GM12878 (cell line): ENCODE measurements at regions not wholly inside any gene's neighbourhood (a gene's known extent, or its start where the extent isn't known, plus 50 kb on each side); places are given as distances from the start of the nearest gene placed in this dataset.

Source experiments
- ATAC-seq: fragments of 200-7000 bp; cut with Tn5 transposase; 3 replicates; pipeline ENCODE4 v1.9.1; 2020; ENCODE audit warnings: mild to moderate bottlenecking, moderate library complexity
- BruUV-seq: library from RNA; stranded (reverse); fragments of 400-500 nt; replicated peaks from 2 replicates; lab custom pipeline; 2021; lab: Mats Ljungman, UMichigan
- CTCF ChIA-PET: fragments of 300-600 bp; sonication (Branson Sonifier 250); formaldehyde crosslinking; extraction: SDS; loops from one replicate; lab custom pipeline; 2021; ENCODE audit warnings: inconsistent platforms; lab: Yijun Ruan, JAX
- POLR2A ChIA-PET: fragments of 350-600 bp; formaldehyde crosslinking; extraction: SDS; loops from one replicate; lab custom pipeline; 2021; ENCODE audit warnings: inconsistent platforms; lab: Charles Lee
- RAD21 ChIA-PET: fragments of 300-600 bp; sonication (Branson Sonifier 250); formaldehyde crosslinking; loops from one replicate; lab custom pipeline; 2023; ENCODE audit warnings: antibody characterized with exemption; ENCODE audit not compliant: unreplicated experiment; lab: Charles Lee
- SMC1A ChIA-PET: fragments of 300-600 bp; sonication (Branson Sonifier 250); formaldehyde crosslinking; loops from one replicate; lab custom pipeline; 2023; ENCODE audit not compliant: unreplicated experiment, uncharacterized antibody; lab: Charles Lee
- DNase-seq: peaks from one replicate; pipeline ENCODE4 v3.0.0-alpha.2; 2011; ENCODE audit warnings: low read depth, low spot score
- FAIRE-seq: peaks from 3 replicates; lab custom pipeline; 2011; peaks lifted over from hg19 to GRCh38; lab: Jason Lieb, UNC
- H2AFZ ChIP-seq: 2 replicates; pipeline ENCODE4 v1.6.0; 2011; ENCODE audit warnings: low read depth, low read length, control low read depth; ENCODE audit not compliant: control insufficient read depth
- H3K27ac ChIP-seq: 2 replicates; pipeline ENCODE4 v1.5.1; 2011; ENCODE audit warnings: control low read depth; ENCODE audit not compliant: control insufficient read depth, insufficient read depth
- H3K27me3 ChIP-seq, 2 experiments: replicated peaks in 1 of 2; 2 replicates each; pipeline versions ENCODE4 v1.6.0 to v1.6.1; 2011; ENCODE audit warnings: low read length in 1 of 2; ENCODE audit not compliant: control insufficient read depth in 2 of 2, insufficient read depth in 2 of 2
- H3K36me3 ChIP-seq, 2 experiments: 2 replicates each; pipeline ENCODE4 v1.5.1; 2011; ENCODE audit warnings: low read length in 1 of 2; ENCODE audit not compliant: control insufficient read depth in 2 of 2, insufficient read depth in 2 of 2
- H3K4me1 ChIP-seq: 2 replicates; pipeline ENCODE4 v1.6.1; 2011; ENCODE audit warnings: mild to moderate bottlenecking, low read length, moderate library complexity, mixed read lengths; ENCODE audit not compliant: control insufficient read depth, insufficient read depth
- H3K4me2 ChIP-seq: 2 replicates; pipeline ENCODE4 v1.6.0; 2011; ENCODE audit warnings: control low read depth; ENCODE audit not compliant: control insufficient read depth, insufficient read depth
- H3K4me3 ChIP-seq: fragments of 200-600 bp; sonication (generic); 2 replicates; pipeline ENCODE4 v1.5.1; 2016
- H3K79me2 ChIP-seq: 2 replicates; pipeline ENCODE4 v1.6.0; 2011; ENCODE audit warnings: low read length; ENCODE audit not compliant: control insufficient read depth, insufficient read depth
- H3K9ac ChIP-seq: 2 replicates; pipeline ENCODE4 v1.8.0; 2011; ENCODE audit warnings: low read length, control low read depth, mixed read lengths; ENCODE audit not compliant: control insufficient read depth, insufficient read depth
- H3K9me3 ChIP-seq: replicated peaks from 3 replicates; pipeline ENCODE4 v1.5.1; 2011; ENCODE audit warnings: mild to moderate bottlenecking, low read length; ENCODE audit not compliant: control insufficient read depth, insufficient read depth
- H4K20me1 ChIP-seq: 2 replicates; pipeline ENCODE4 v1.6.0; 2011; ENCODE audit not compliant: control insufficient read depth, insufficient read depth
- CREB1 ChIP-seq: IDR thresholded peaks from 2 replicates; pipeline ENCODE4 v1.6.1; 2012; ENCODE audit warnings: low read depth, mild to moderate bottlenecking, inconsistent platforms
- FOXM1 ChIP-seq: IDR thresholded peaks from 2 replicates; pipeline ENCODE4 v1.6.1; 2012; ENCODE audit warnings: low read depth, mild to moderate bottlenecking, inconsistent platforms, low read length, moderate library complexity
- JUNB ChIP-seq: IDR thresholded peaks from 2 replicates; pipeline ENCODE4 v1.6.1; 2016; ENCODE audit warnings: antibody characterized with exemption, mild to moderate bottlenecking
- KAT2A ChIP-seq: conservative IDR thresholded peaks from 2 replicates; pipeline ENCODE4 v1.6.1; 2011; ENCODE audit warnings: low read depth, low read length; ENCODE audit not compliant: control insufficient read depth
- ZNF622 ChIP-seq: fragments of 450-650 bp; IDR thresholded peaks from 2 replicates; pipeline ENCODE4 v1.6.1; 2017; ENCODE audit warnings: mild to moderate bottlenecking, inconsistent platforms
- WGBS: methylation state at CpG from one replicate; pipeline ENCODE4 v1.1.6; 2016; ENCODE audit warnings: low lambda C conversion rate; ENCODE audit not compliant: insufficient replicate concordance, insufficient coverage; ENCODE audit errors: missing lambda C conversion rate; 5-methylcytosine and 5-hydroxymethylcytosine counted together
- in situ Hi-C: fragments of 300-500 bp; cut with MboI; formaldehyde crosslinking; loops from 9 replicates; pipeline ENCODE4 v1.14.3; 2018; ENCODE audit warnings: mixed read lengths
- intact Hi-C: fragments of 100-400 bp; cut with micrococcal nuclease; formaldehyde crosslinking; loops from one replicate; pipeline ENCODE4 v1.14.2; 2022; ENCODE audit not compliant: unreplicated experiment

DNA sequence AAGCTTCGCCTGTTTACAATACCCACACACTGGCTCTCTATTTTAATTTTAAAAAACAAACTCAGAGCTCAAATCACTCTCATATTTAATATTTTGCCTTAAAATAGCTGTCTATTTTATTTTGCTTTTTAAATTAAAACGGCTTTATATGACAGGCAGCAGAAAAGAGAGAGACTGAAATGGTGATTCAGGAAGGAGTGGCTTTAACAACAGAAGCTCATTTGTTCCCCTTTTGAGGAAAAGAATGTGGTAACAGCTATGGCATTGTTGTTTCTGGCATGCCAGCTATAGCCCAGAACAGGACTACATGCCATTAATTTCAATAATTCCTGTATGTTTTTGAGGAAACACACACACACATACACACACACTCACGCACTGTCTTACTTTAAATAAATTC is 234.2 kb upstream of the PTBP2 start (continued):
- TF ChIP-seq FOXM1, result no peak
- TF ChIP-seq, all 136 proteins: peak for 0

- TF ChIP-seq CREB1, result no peak
- no peak for TF ChIP-seq JUNB
- TF ChIP-seq KAT2A, result no peak
- Histone ChIP-seq H3K4me2 (no peak overlapping the region), H3K79me2 (no peaks in the 10 kb centered on the region), H2AFZ (no peak overlapping the region), H3K27me3 (no peaks in the 10 kb centered on the region), H3K4me3 (no peak overlapping the region), H3K9ac (no peak overlapping the region), H3K9me3 (no peaks in the 10 kb centered on the region), H4K20me1 (no peaks in the 10 kb centered on the region), H3K4me1 (no peaks in the 10 kb centered on the region), H3K36me3 (no peaks in the 10 kb centered on the region), H3K27ac (no peak overlapping the region)
- ChIA-PET CTCF (no interaction called here), RAD21 (no interaction called here), POLR2A (no interaction called here), SMC1A (no interaction called here)
- ATAC-seq, result no peak
- intact Hi-C loops, result no loop called here
- in situ Hi-C loops, result no loop called here
- WGBS, result 56% methylated on average over 5 of the region's 5 CpGs
- FAIRE-seq, result no peak
- DNase-seq, result no peak
- no TSS peak for BruUV-seq
Measured at GRCh38 chr1:96487971-96488370, 233.6 kb upstream of the PTBP2 start.

- H3K27me3 ChIP-seq, result no peaks in the 10 kb centered on the region
- DNase-seq (no peak), FAIRE-seq (no peak), ATAC-seq (peak; percentile 66)
- H3K79me2 ChIP-seq, result no peaks in the 10 kb centered on the region
- in situ Hi-C loops (no loop called here), intact Hi-C loops (no loop called here)
- H3K4me1 ChIP-seq, result no peaks in the 10 kb centered on the region
- no peak for TF ChIP-seq ZNF622
- BruUV-seq, result no TSS peak
- H4K20me1 ChIP-seq, result no peaks in the 10 kb centered on the region
- WGBS, result 0% methylated on average over 2 of the region's 2 CpGs
- no peaks in the 10 kb centered on the region for H3K36me3 ChIP-seq
- POLR2A ChIA-PET, result no interaction called here
- CTCF ChIA-PET, result no interaction called here
- RAD21 ChIA-PET, result no interaction called here
- SMC1A ChIA-PET, result interaction anchor here (0.9 kb wide), 1 partner anchor 423 kb away, joined by 3 read pairs; no protein-coding TSS in a partner anchor
- peak overlapping the region; percentile 60; the same call in 1 of the 2 replicates for H3K4me2 ChIP-seq
- H2AFZ ChIP-seq, result peak overlapping the region; percentile 19
- no peaks in the 10 kb centered on the region for H3K9me3 ChIP-seq
- no peak overlapping the region for H3K4me3 ChIP-seq
- H3K27ac ChIP-seq, result no peak overlapping the region
- no peak overlapping the region; the same call in 1 of the 2 replicates for H3K9ac ChIP-seq
Measured at GRCh38 chr1:96488777-96489176, 232.8 kb upstream of the PTBP2 start.
